H9 (cell line): ENCODE measurements at regions not wholly inside any gene's neighbourhood (a gene's known extent, or its start where the extent isn't known, plus 50 kb on each side); places are given as distances from the start of the nearest gene placed in this dataset.

Source experiments
- DNase-seq: peaks from one replicate; pipeline ENCODE4 v3.0.0-alpha.2; 2017
- H2AFZ ChIP-seq: one replicate; pipeline ENCODE4 v1.6.1; 2013; ENCODE audit warnings: mild to moderate bottlenecking, low read length, control low read depth, moderate library complexity
- H2AK5ac ChIP-seq: 2 replicates; pipeline ENCODE4 v1.6.1; 2013; ENCODE audit warnings: low read length, control low read depth, mixed read lengths; ENCODE audit not compliant: insufficient read length
- H2BK120ac ChIP-seq: one replicate; pipeline ENCODE4 v1.6.1; 2013; ENCODE audit warnings: low read depth, mild to moderate bottlenecking, low read length, control low read depth, inconsistent platforms; ENCODE audit not compliant: poor library complexity, severe bottlenecking
- H2BK12ac ChIP-seq: 2 replicates; pipeline ENCODE4 v1.6.1; 2013; ENCODE audit warnings: low read length, control low read depth, mixed read lengths, low read depth; ENCODE audit not compliant: insufficient read length
- H2BK15ac ChIP-seq: 2 replicates; pipeline ENCODE4 v1.6.1; 2013; ENCODE audit warnings: low read depth, low read length, control low read depth
- H2BK20ac ChIP-seq: one replicate; pipeline ENCODE4 v1.6.1; 2013; ENCODE audit warnings: low read depth, mild to moderate bottlenecking, low read length, control low read depth, inconsistent platforms; ENCODE audit not compliant: poor library complexity, severe bottlenecking
- H2BK5ac ChIP-seq: 2 replicates; pipeline ENCODE4 v1.6.1; 2013; ENCODE audit warnings: low read length, control low read depth, mixed read lengths; ENCODE audit not compliant: insufficient read length
- H3K14ac ChIP-seq: 2 replicates; pipeline ENCODE4 v1.6.1; 2013; ENCODE audit warnings: low read length, control low read depth; ENCODE audit not compliant: insufficient read depth
- H3K18ac ChIP-seq: 2 replicates; pipeline ENCODE4 v1.6.1; 2013; ENCODE audit warnings: low read depth, mild to moderate bottlenecking, mixed read lengths, low read length, control low read depth; ENCODE audit not compliant: insufficient read length
- H3K23ac ChIP-seq: 2 replicates; pipeline ENCODE4 v1.6.1; 2013; ENCODE audit warnings: low read length, control low read depth, mixed read lengths, low read depth; ENCODE audit not compliant: insufficient read length
- H3K23me2 ChIP-seq: 2 replicates; pipeline ENCODE4 v1.6.1; 2013; ENCODE audit warnings: low read depth, mild to moderate bottlenecking, mixed read lengths, low read length, control low read depth; ENCODE audit not compliant: insufficient read length, poor library complexity, severe bottlenecking
- H3K27ac ChIP-seq: 2 replicates; pipeline ENCODE4 v1.5.1; 2013; ENCODE audit warnings: low read length, control low read depth, mixed read lengths, low read depth; ENCODE audit not compliant: insufficient read length
- H3K27me3 ChIP-seq: 2 replicates; pipeline ENCODE4 v1.6.1; 2013; ENCODE audit warnings: low read length, control low read depth, inconsistent platforms; ENCODE audit not compliant: insufficient read depth
- H3K4ac ChIP-seq: 2 replicates; pipeline ENCODE4 v1.6.1; 2013; ENCODE audit warnings: low read depth, mild to moderate bottlenecking, control low read depth, inconsistent platforms, low read length, moderate library complexity
- H3K4me1 ChIP-seq: 2 replicates; pipeline ENCODE4 v1.6.1; 2013; ENCODE audit warnings: low read length, control low read depth, inconsistent platforms; ENCODE audit not compliant: insufficient read depth
- H3K4me2 ChIP-seq: 2 replicates; pipeline ENCODE4 v1.6.1; 2013; ENCODE audit warnings: low read length, control low read depth, mixed read lengths; ENCODE audit not compliant: insufficient read length, insufficient read depth
- H3K56ac ChIP-seq: 2 replicates; pipeline ENCODE4 v1.6.1; 2013; ENCODE audit warnings: low read depth, mild to moderate bottlenecking, mixed read lengths, low read length, control low read depth; ENCODE audit not compliant: insufficient read length
- H3K79me1 ChIP-seq: 2 replicates; pipeline ENCODE4 v1.6.1; 2013; ENCODE audit warnings: low read depth, mild to moderate bottlenecking, moderate library complexity, low read length, control low read depth, inconsistent platforms; ENCODE audit not compliant: insufficient read depth, poor library complexity, severe bottlenecking
- H3K79me2 ChIP-seq: 2 replicates; pipeline ENCODE4 v1.6.1; 2013; ENCODE audit warnings: low read length, control low read depth, inconsistent platforms; ENCODE audit not compliant: insufficient read depth
- H3K9ac ChIP-seq: 2 replicates; pipeline ENCODE4 v1.6.1; 2013; ENCODE audit warnings: low read length, control low read depth, mixed read lengths; ENCODE audit not compliant: insufficient read length; ENCODE audit errors: extremely low read depth
- H3K9me3 ChIP-seq: one replicate; pipeline ENCODE4 v1.6.1; 2013; ENCODE audit warnings: low read depth, low read length, inconsistent platforms; ENCODE audit not compliant: control insufficient read depth
- H3T11ph ChIP-seq: one replicate; pipeline ENCODE4 v1.6.1; 2013; ENCODE audit warnings: mild to moderate bottlenecking, low read length, control low read depth, inconsistent platforms
- H4K20me1 ChIP-seq: one replicate; pipeline ENCODE4 v1.6.1; 2013; ENCODE audit not compliant: control insufficient read depth, insufficient read length, insufficient read depth
- H4K5ac ChIP-seq: 2 replicates; pipeline ENCODE4 v1.6.1; 2013; ENCODE audit warnings: low read depth, mild to moderate bottlenecking, mixed read lengths, low read length, control low read depth; ENCODE audit not compliant: insufficient read length
- H4K8ac ChIP-seq: replicated peaks from 2 replicates; pipeline ENCODE4 v1.6.1; 2013; ENCODE audit warnings: low read length, control low read depth, mixed read lengths, low read depth; ENCODE audit not compliant: insufficient read length
- H4K91ac ChIP-seq: 2 replicates; pipeline ENCODE4 v1.6.1; 2013; ENCODE audit warnings: low read depth, mild to moderate bottlenecking, moderate library complexity, mixed read lengths, low read length, control low read depth; ENCODE audit not compliant: insufficient read length
- H3K27ac Mint-ChIP-seq, 3 experiments: 2 replicates in 2 of 3; 3 replicates in 1 of 3; pipeline ENCODE4 v1.8.0; 2020 to 2021; ENCODE audit warnings: mixed read lengths in 3 of 3, mild to moderate bottlenecking in 1 of 3, moderate library complexity in 1 of 3
- H3K27me3 Mint-ChIP-seq: 2 replicates; pipeline ENCODE4 v1.8.0; 2021; ENCODE audit warnings: low read depth, mild to moderate bottlenecking, moderate library complexity, mixed read lengths
- H3K36me3 Mint-ChIP-seq, 3 experiments: 2 replicates in 2 of 3; 3 replicates in 1 of 3; pipeline ENCODE4 v1.8.0; 2020 to 2021; ENCODE audit warnings: low read depth in 3 of 3, mixed read lengths in 3 of 3; ENCODE audit not compliant: insufficient read depth in 1 of 3
- H3K4me1 Mint-ChIP-seq, 2 experiments: 2 replicates each; pipeline ENCODE4 v1.8.0; 2020; ENCODE audit warnings: mixed read lengths in 2 of 2
- H3K4me3 Mint-ChIP-seq, 2 experiments: 2 replicates in 1 of 2; 3 replicates in 1 of 2; pipeline ENCODE4 v1.8.0; 2020 to 2021; ENCODE audit warnings: mild to moderate bottlenecking in 2 of 2, mixed read lengths in 2 of 2, moderate library complexity in 1 of 2
- H3K9me3 Mint-ChIP-seq, 2 experiments: 2 replicates in 1 of 2; 3 replicates in 1 of 2; pipeline ENCODE4 v1.8.0; 2020; ENCODE audit warnings: mild to moderate bottlenecking in 2 of 2, mixed read lengths in 2 of 2, moderate library complexity in 1 of 2
- CTCF ChIP-seq: fragments of 200-600 bp; sonication (generic); conservative IDR thresholded peaks from 3 replicates; pipeline ENCODE4 v1.8.0; 2021; ENCODE audit warnings: antibody characterized with exemption, mild to moderate bottlenecking
- WGBS: extraction: QIAGEN DNeasy Blood & Tissue Kit; methylation state at CpG from one replicate; pipeline ENCODE4 v1.1.7; 2013; ENCODE audit warnings: missing lambda C conversion rate, low lambda C conversion rate, mixed read lengths; ENCODE audit not compliant: insufficient read length; ENCODE audit errors: extremely low coverage; 5-methylcytosine and 5-hydroxymethylcytosine counted together

GRCh38 chr4:110852793-110853192 is 229.9 kb upstream of the PITX2 start:
- no peak overlapping the region for H3K27ac Mint-ChIP-seq
- H2BK120ac ChIP-seq, result no peak overlapping the region

More at GRCh38 chr4:110852793-110853192, 229.9 kb upstream of the PITX2 start:
- H3K9ac ChIP-seq, result no peak overlapping the region
- no peak overlapping the region for H3K18ac ChIP-seq
- H3K9me3 ChIP-seq, result no peaks in the 10 kb centered on the region
- no peak for DNase-seq
- H3K4ac ChIP-seq, result no peak overlapping the region
- TF ChIP-seq CTCF, result no peak
- no peak overlapping the region for H3K56ac ChIP-seq
- H3K27me3 Mint-ChIP-seq, result peaks cover 10% of the 10 kb centered on the region
- H3K27me3 ChIP-seq, result no peaks in the 10 kb centered on the region
- H3K79me1 ChIP-seq, result no peaks in the 10 kb centered on the region
- H3K4me1 ChIP-seq, result no peaks in the 10 kb centered on the region
- peaks cover 0 to 6% of the 10 kb centered on the region in 2 experiments; a peak in 2 of 4 replicates for H3K4me1 Mint-ChIP-seq
- no peaks in the 10 kb centered on the region for H4K20me1 ChIP-seq
- no peaks in the 10 kb centered on the region for H3K79me2 ChIP-seq
- no peak overlapping the region for H3K14ac ChIP-seq
- H3K36me3 Mint-ChIP-seq, result no peaks in the 10 kb centered on the region
- H3K9me3 Mint-ChIP-seq, result no peaks in the 10 kb centered on the region
- no peak overlapping the region for H4K8ac ChIP-seq
- H2BK12ac ChIP-seq, result no peak overlapping the region
- H3K23ac ChIP-seq, result no peak overlapping the region
- H3K27ac ChIP-seq, result no peak overlapping the region
- no peak overlapping the region for H4K91ac ChIP-seq
- H2AK5ac ChIP-seq, result no peak overlapping the region
- no peak overlapping the region for H2BK15ac ChIP-seq
- H3K4me3 Mint-ChIP-seq, result no peak overlapping the region
- WGBS, result no CpG with 5 or more reads among the region's 3 CpGs
- H2BK5ac ChIP-seq, result no peak overlapping the region
- H2BK20ac ChIP-seq, result no peak overlapping the region
- no peak overlapping the region for H4K5ac ChIP-seq
- H2AFZ ChIP-seq, result no peak overlapping the region
- no peaks in the 10 kb centered on the region for H3K23me2 ChIP-seq
- H3K4me2 ChIP-seq, result no peak overlapping the region
- no peak overlapping the region for H3T11ph ChIP-seq
